GM12891 (cell line): ENCODE measurements at regions not wholly inside any gene's neighbourhood (a gene's known extent, or its start where the extent isn't known, plus 50 kb on each side); places are given as distances from the start of the nearest gene placed in this dataset.

ENCODE experiments used
- POLR2A ChIP-seq: IDR thresholded peaks from 2 replicates; pipeline ENCODE4 v1.6.1; 2011; ENCODE audit warnings: low read depth, low read length, control low read depth
- POLR2AphosphoS5 ChIP-seq: IDR thresholded peaks from 2 replicates; pipeline ENCODE4 v1.6.1; 2011; ENCODE audit warnings: low read depth, low read length, control low read depth
- POU2F2 ChIP-seq: IDR thresholded peaks from 2 replicates; pipeline ENCODE4 v1.6.1; 2011; ENCODE audit warnings: low read depth, mild to moderate bottlenecking, control low read depth, low read length, moderate library complexity
- TAF1 ChIP-seq: IDR thresholded peaks from 2 replicates; pipeline ENCODE4 v1.6.1; 2011; ENCODE audit warnings: low read depth, low read length, control low read depth

- TF ChIP-seq TAF1 (no peak), POLR2A (no peak), POLR2AphosphoS5 (no peak), POU2F2 (no peak)
Observed at GRCh38 chr2:107570876-107571275, 255.8 kb upstream of the RGPD4 start.
